Prostate gland (tissue), 2 donors: ENCODE measurements at regions not wholly inside any gene's neighbourhood (a gene's known extent, or its start where the extent isn't known, plus 50 kb on each side); places are given as distances from the start of the nearest gene placed in this dataset.

ENCODE experiments used
- POLR2A ChIP-seq: fragments of 450-650 bp; IDR thresholded peaks from one replicate; pipeline ENCODE4 v1.6.1; 2016; ENCODE audit warnings: antibody characterized with exemption, mild to moderate bottlenecking
- POLR2AphosphoS5 ChIP-seq: sonication (generic); formaldehyde crosslinking; IDR thresholded peaks from one replicate; pipeline ENCODE4 v1.6.1; 2017; ENCODE audit warnings: antibody characterized with exemption
- TF ChIP-seq, protein P1 (sequence below), 4 experiments: fragments of 200-600 bp in 2 of 4; fragments of 450-650 bp in 2 of 4; sonication (generic) in 2 of 4; IDR thresholded peaks; 1 replicate in 3 of 4; 2 replicates in 1 of 4; pipeline ENCODE4 v1.5.1; 2016 to 2019; ENCODE audit warnings: antibody characterized with exemption in 4 of 4, mild to moderate bottlenecking in 2 of 4, moderate library complexity in 2 of 4

DNA sequence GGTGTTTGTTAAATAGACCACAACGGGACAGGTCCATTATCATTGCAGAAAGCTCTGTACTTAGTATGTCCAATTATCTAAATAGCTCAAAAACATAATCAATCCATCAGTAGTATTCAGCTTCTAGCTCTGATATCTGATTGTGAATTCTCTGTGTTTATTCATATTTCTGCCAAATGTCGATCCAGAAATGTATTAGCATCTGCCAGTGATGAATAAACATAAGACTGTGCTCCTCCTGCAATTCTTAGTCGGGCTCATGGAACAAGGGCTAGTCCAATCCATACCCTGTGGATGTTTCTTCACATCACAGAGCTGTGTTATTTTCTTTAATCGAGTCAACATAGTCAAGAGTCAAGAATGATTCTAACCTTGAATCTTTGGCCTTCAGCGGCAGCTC, 1612.1 kb upstream of the WWC1 start:
- TF ChIP-seq, protein P1, sequence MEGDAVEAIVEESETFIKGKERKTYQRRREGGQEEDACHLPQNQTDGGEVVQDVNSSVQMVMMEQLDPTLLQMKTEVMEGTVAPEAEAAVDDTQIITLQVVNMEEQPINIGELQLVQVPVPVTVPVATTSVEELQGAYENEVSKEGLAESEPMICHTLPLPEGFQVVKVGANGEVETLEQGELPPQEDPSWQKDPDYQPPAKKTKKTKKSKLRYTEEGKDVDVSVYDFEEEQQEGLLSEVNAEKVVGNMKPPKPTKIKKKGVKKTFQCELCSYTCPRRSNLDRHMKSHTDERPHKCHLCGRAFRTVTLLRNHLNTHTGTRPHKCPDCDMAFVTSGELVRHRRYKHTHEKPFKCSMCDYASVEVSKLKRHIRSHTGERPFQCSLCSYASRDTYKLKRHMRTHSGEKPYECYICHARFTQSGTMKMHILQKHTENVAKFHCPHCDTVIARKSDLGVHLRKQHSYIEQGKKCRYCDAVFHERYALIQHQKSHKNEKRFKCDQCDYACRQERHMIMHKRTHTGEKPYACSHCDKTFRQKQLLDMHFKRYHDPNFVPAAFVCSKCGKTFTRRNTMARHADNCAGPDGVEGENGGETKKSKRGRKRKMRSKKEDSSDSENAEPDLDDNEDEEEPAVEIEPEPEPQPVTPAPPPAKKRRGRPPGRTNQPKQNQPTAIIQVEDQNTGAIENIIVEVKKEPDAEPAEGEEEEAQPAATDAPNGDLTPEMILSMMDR (IDR thresholded peaks at IDR 0.05), result no peak
- TF ChIP-seq POLR2A, result no peak
- TF ChIP-seq POLR2AphosphoS5, result no peak
